Common myeloid progenitor, CD34-positive (primary cell): ENCODE measurements at regions not wholly inside any gene's neighbourhood (a gene's known extent, or its start where the extent isn't known, plus 50 kb on each side); places are given as distances from the start of the nearest gene placed in this dataset.
A peak's percentile ranks its signal among the peaks of the same experiment; 100 is the strongest.

Experiments
- CTCF ChIA-PET: fragments of 350-600 bp; sonication (Branson Sonifier 250); formaldehyde crosslinking; loops from one replicate; lab custom pipeline; 2021; ENCODE audit warnings: antibody characterized with exemption; lab: Charles Lee
- POLR2A ChIA-PET: fragments of 350-600 bp; sonication (Branson Sonifier 250); formaldehyde crosslinking; loops from one replicate; lab custom pipeline; 2021; ENCODE audit warnings: antibody characterized with exemption; lab: Charles Lee
- DNase-seq, 3 donors: peaks; one replicate each; pipeline versions ENCODE4 v3.0.0 to v3.0.0-alpha.2; 2013
- H3K27ac ChIP-seq, 2 experiments: 1 replicate in 1 of 2; 2 replicates in 1 of 2; pipeline ENCODE4 v1.7.0; 2013; ENCODE audit warnings: inconsistent platforms in 2 of 2, low read length in 2 of 2, mild to moderate bottlenecking in 2 of 2, low read depth in 1 of 2, moderate library complexity in 1 of 2; ENCODE audit not compliant: severe bottlenecking in 2 of 2, insufficient read depth in 1 of 2, poor library complexity in 1 of 2
- H3K27me3 ChIP-seq, 5 experiments: replicated peaks in 2 of 5; 1 replicate in 3 of 5; 2 replicates in 2 of 5; pipeline versions ENCODE4 v1.6.1 to v1.7.0; 2013; ENCODE audit warnings: low read length in 4 of 5, mild to moderate bottlenecking in 2 of 5, moderate library complexity in 2 of 5, inconsistent platforms in 1 of 5; ENCODE audit not compliant: insufficient read depth in 5 of 5, control insufficient read depth in 4 of 5
- H3K36me3 ChIP-seq, 4 experiments: 1 replicate in 2 of 4; 2 replicates in 2 of 4; pipeline versions ENCODE4 v1.6.1 to v1.7.0; 2013; ENCODE audit warnings: low read length in 3 of 4, control low read depth in 1 of 4, mild to moderate bottlenecking in 1 of 4; ENCODE audit not compliant: control insufficient read depth in 4 of 4, insufficient read depth in 4 of 4
- H3K4me1 ChIP-seq, 4 experiments: 1 replicate in 3 of 4; 2 replicates in 1 of 4; pipeline versions ENCODE4 v1.6.1 to v1.7.1; 2013; ENCODE audit warnings: low read length in 3 of 4, mild to moderate bottlenecking in 3 of 4, control low read depth in 1 of 4, inconsistent platforms in 1 of 4, moderate library complexity in 1 of 4; ENCODE audit not compliant: control insufficient read depth in 4 of 4, insufficient read depth in 4 of 4; ENCODE audit errors: control extremely low read depth in 1 of 4
- H3K4me3 ChIP-seq, 7 experiments: 1 replicate in 4 of 7; 2 replicates in 3 of 7; pipeline versions ENCODE4 v1.5.1 to v1.7.0; 2013; ENCODE audit warnings: mild to moderate bottlenecking in 7 of 7, low read length in 6 of 7, moderate library complexity in 6 of 7, inconsistent platforms in 2 of 7, low read depth in 2 of 7, control low read depth in 1 of 7; ENCODE audit not compliant: insufficient read depth in 4 of 7, control insufficient read depth in 1 of 7; ENCODE audit errors: extremely low read depth in 1 of 7
- H3K9me3 ChIP-seq, 5 experiments: 1 replicate in 4 of 5; 2 replicates in 1 of 5; pipeline versions ENCODE4 v1.6.1 to v1.7.1; 2013; ENCODE audit warnings: low read length in 4 of 5, mild to moderate bottlenecking in 2 of 5, inconsistent platforms in 1 of 5, low read depth in 1 of 5, moderate library complexity in 1 of 5; ENCODE audit not compliant: control insufficient read depth in 4 of 5, insufficient read depth in 2 of 5; ENCODE audit errors: control extremely low read depth in 1 of 5
- WGBS: methylation state at CpG from one replicate; pipeline ENCODE4 v1.1.5; 2013; ENCODE audit not compliant: insufficient coverage; 5-methylcytosine and 5-hydroxymethylcytosine counted together

DNA sequence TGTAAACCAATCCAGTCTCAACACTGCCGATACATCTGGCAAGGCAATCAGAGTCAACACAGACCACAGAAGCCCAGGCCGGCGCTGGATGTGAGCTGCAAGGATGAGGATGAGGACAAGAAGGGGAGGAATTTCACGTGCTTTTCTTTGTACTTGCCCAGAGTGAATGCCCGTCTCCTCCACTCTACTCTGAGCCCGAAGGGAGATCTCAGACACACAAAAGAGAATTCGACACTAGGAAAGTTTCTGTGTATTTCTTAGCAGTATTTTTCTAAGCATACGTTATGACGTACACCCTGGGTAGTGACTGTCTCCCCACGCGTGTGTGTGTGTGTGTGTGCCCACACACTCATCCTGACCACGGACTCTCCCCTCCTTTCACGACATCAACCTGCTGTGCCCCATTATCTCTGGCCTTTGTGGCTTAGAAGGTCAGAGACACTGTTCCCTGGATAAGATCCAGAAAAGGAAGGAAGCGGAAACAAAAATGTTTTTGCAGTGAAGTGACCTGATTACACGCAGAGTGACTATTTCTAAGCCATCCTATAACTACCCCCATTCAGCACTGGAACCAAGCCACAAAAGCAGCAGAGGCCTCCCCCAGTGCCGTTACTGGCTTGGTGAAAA, 227.3 kb upstream of the DAPK1 start:
- WGBS, result 35% methylated on average over 6 of the region's 16 CpGs
- no peaks in the 10 kb centered on the region for H3K36me3 ChIP-seq
- DNase-seq, result peak in 1 of 3 donors; percentile 1
- H3K27me3 ChIP-seq, result peaks cover 0 to 17% (median 5%) of the 10 kb centered on the region in 5 experiments
- ChIA-PET CTCF (no interaction called here), POLR2A (no interaction called here)
- no peak overlapping the region for H3K27ac ChIP-seq
- no peaks in the 10 kb centered on the region for H3K4me1 ChIP-seq
- H3K4me3 ChIP-seq, result no peak overlapping the region
- peaks cover 0 to 1% (median 0%) of the 10 kb centered on the region in 5 experiments for H3K9me3 ChIP-seq

DNA sequence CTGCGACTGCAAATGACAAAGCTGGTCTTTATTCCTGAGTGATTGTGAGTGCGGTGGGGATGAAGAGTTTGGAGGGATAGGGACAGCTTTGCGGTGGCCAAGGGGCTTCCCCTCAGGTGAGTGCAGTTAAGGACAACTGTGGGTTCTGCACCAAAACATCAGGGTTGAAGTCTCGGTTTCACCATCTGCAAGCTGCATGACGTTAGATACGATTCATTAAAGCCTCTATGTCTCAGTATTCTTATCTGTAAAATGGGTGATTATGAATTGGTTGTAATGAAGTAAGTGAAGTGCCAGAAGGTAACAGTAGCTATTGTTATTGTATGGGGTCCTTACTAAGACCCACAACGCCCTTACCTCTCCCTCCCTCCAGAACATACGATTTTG, 226.8 kb upstream of the DAPK1 start:
- no peaks in the 10 kb centered on the region for H3K4me1 ChIP-seq
- H3K27me3 ChIP-seq, result peaks cover 0 to 17% (median 5%) of the 10 kb centered on the region in 5 experiments
- no peak overlapping the region for H3K27ac ChIP-seq
- DNase-seq, result no peak
- H3K4me3 ChIP-seq, result no peak overlapping the region
- 87% methylated on average over 3 of the region's 8 CpGs for WGBS
- H3K36me3 ChIP-seq, result no peaks in the 10 kb centered on the region
- CTCF ChIA-PET, result no interaction called here
- H3K9me3 ChIP-seq, result peaks cover 0 to 1% (median 0%) of the 10 kb centered on the region in 5 experiments
- POLR2A ChIA-PET, result no interaction called here

DNA sequence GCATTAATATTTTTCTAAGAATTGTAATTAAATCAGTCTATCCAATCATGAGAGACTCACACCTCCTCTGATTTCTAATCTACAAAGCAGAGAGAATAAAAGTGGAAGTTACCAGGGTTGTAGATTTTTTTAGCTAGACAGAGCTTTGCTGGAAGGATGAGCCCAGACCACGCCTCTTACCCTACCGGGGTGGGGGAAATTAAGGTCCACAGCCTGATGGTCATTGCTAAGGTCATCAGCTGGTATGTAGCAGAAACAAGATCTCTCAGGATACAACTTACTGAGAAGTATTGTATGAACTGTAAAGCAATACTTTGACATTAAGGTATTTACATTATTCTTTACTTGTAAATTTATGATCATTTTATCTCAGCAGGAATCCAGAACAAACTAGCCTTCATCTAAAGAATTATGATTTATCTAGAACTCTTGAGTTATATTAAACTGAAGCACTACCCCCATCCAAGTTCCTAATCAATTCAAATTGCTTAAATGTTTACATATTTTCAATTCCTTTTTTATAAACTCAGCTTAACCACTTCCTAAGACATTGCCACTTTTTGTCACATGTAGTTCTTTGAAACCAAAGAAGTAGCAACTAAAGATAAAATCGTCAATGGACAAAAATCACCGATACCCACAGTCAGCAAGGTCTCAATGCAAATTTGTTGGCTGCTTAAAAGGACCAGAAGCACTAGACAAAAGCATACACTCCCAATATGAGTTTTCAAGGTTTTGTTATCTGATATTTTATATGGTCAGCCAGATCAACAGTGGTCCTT, 225.8 kb upstream of the DAPK1 start:
- no CpG with 5 or more reads among the region's 4 CpGs for WGBS
- POLR2A ChIA-PET, result no interaction called here
- H3K4me1 ChIP-seq, result no peaks in the 10 kb centered on the region
- CTCF ChIA-PET, result no interaction called here
- peaks cover 0 to 17% (median 5%) of the 10 kb centered on the region in 5 experiments for H3K27me3 ChIP-seq
- H3K27ac ChIP-seq, result no peak overlapping the region
- no peaks in the 10 kb centered on the region for H3K36me3 ChIP-seq
- H3K9me3 ChIP-seq, result no peaks in the 10 kb centered on the region
- no peak overlapping the region for H3K4me3 ChIP-seq
- DNase-seq, result no peak

DNA sequence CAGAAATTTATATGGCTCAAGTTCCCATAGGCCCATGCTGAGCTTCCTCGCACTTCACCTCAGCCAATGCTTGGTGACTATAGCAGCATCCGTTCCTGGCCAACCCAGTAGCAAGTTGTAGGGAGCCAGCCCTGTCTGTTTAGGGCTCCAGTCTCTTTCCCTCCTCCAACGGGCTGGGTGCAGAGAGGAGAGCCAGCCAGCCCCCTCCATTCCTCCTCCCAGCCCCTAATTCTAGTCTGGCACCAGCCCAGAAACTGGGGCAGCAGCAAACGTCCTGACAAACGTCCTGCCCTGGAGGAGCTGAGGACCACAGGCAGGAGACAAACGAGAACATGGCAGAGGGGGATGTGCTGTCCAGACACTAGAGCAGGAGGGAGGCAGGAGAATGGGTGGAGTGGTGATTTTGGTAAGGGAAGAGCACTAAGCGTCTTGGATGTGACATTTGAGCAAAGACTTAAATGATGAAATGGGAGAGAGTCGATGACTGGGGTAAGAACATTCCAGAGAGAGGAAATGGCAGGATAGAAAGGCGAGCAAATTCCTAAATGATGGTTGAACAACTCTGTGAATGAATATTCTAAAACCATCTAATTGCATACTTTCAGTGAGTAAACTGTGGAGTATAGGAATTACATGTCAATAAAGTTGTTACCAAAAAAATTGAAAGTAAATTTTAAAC, 222.5 kb upstream of the DAPK1 start:
- WGBS, result 75% methylated on average over 8 of the region's 9 CpGs
- POLR2A ChIA-PET, result no interaction called here

DNA sequence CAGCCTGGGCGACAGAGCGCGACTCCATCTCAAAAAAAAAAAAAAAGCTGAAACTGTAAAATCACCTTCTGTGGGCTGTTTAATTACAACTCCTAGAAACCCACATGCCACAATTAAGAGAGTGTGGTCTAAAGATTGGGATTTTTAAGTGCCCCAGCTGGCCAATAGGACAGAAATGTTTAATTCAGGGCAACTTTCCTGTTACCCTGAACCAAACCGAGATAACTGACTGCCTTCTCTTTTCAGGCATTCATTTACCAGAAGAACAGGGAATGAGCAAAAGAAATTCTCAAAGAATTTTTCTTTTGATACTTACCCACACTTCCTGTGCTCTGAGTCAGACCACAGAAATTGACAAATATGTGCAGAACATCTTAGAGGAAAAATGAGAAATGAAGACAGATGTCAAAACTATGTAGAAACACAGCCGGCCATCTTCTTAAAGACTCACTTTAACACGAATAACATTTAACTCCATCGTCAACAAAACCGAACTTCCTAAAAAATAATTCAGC, 221.3 kb upstream of the DAPK1 start:
- CTCF ChIA-PET, result no interaction called here
- no peak overlapping the region for H3K4me3 ChIP-seq
- peaks cover 0 to 1% (median 0%) of the 10 kb centered on the region in 5 experiments for H3K9me3 ChIP-seq
- no peak for DNase-seq
- no peaks in the 10 kb centered on the region for H3K4me1 ChIP-seq
- no peak overlapping the region for H3K27ac ChIP-seq
- POLR2A ChIA-PET, result no interaction called here
- no peaks in the 10 kb centered on the region for H3K36me3 ChIP-seq
- H3K27me3 ChIP-seq, result peaks cover 0 to 3% (median 0%) of the 10 kb centered on the region in 5 experiments
- 98% methylated on average over 8 of the region's 8 CpGs for WGBS

More for the DNA sequence above, 222.5 kb upstream of the DAPK1 start:
- H3K27me3 ChIP-seq, result peaks cover 0 to 13% (median 5%) of the 10 kb centered on the region in 5 experiments
- no peaks in the 10 kb centered on the region for H3K9me3 ChIP-seq
- H3K27ac ChIP-seq, result no peak overlapping the region
- H3K4me1 ChIP-seq, result no peaks in the 10 kb centered on the region
- H3K36me3 ChIP-seq, result no peaks in the 10 kb centered on the region
- no peak overlapping the region for H3K4me3 ChIP-seq
- no peak for DNase-seq
- CTCF ChIA-PET, result no interaction called here

DNA sequence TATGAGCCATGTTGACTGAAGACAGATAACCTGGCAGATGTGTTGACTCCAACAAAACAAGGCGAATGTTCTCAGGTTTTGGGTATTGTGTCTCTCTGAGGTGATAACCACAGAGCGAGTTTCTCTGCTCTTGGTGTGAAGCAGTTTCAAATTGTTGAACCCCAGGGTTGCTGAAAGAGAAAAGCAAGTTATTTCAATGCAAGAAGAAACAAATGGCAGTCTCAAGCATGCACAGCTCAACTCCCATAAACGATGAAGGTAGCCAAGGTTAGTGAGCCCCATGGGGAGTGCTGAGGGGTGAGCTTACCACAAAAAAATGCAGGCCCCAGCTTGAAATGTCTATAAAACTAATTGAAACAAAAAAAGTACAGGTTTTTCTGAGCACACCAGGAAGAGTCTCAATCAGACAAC, 220.8 kb upstream of the DAPK1 start:
- H3K36me3 ChIP-seq, result no peaks in the 10 kb centered on the region
- ChIA-PET POLR2A (no interaction called here), CTCF (no interaction called here)
- WGBS, result 100% methylated on average over 2 of the region's 3 CpGs
- no peak overlapping the region for H3K27ac ChIP-seq
- H3K4me1 ChIP-seq, result no peaks in the 10 kb centered on the region
- DNase-seq, result no peak
- peaks cover 0 to 3% (median 0%) of the 10 kb centered on the region in 5 experiments for H3K27me3 ChIP-seq
- no peak overlapping the region for H3K4me3 ChIP-seq
- peaks cover 0 to 1% (median 0%) of the 10 kb centered on the region in 5 experiments for H3K9me3 ChIP-seq
